IMR-90 (cell line): ENCODE measurements at regions not wholly inside any gene's neighbourhood (a gene's known extent, or its start where the extent isn't known, plus 50 kb on each side); places are given as distances from the start of the nearest gene placed in this dataset.

Experiments used
- ATAC-seq: fragments of 200-7000 bp; cut with Tn5 transposase; 2 replicates; pipeline ENCODE4 v1.9.1; 2020; ENCODE audit warnings: low read depth, mild to moderate bottlenecking, moderate library complexity
- BruUV-seq: library from RNA; stranded (reverse); fragments of 400-500 nt; replicated peaks from 2 replicates; lab custom pipeline; 2021; lab: Mats Ljungman, UMichigan
- CTCF ChIA-PET: fragments of 300-600 bp; formaldehyde crosslinking; extraction: SDS; loops from one replicate; lab custom pipeline; 2021; ENCODE audit warnings: antibody characterized with exemption; lab: Yijun Ruan, JAX
- POLR2A ChIA-PET: fragments of 300-600 bp; sonication (Branson Sonifier 250); formaldehyde crosslinking; loops from one replicate; lab custom pipeline; 2022; ENCODE audit warnings: antibody characterized with exemption; ENCODE audit not compliant: unreplicated experiment; lab: Charles Lee
- DNase-seq: peaks from one replicate; pipeline ENCODE4 v3.0.0; 2013
- H2AFZ ChIP-seq: replicated peaks from 2 replicates; pipeline ENCODE3; 2013; ENCODE audit warnings: low read length, mild to moderate bottlenecking; ENCODE audit not compliant: poor library complexity
- H2AK5ac ChIP-seq: 2 replicates; pipeline ENCODE4 v1.6.1; 2013; ENCODE audit warnings: low read depth, low read length, inconsistent platforms
- H2AK9ac ChIP-seq: replicated peaks from 2 replicates; pipeline ENCODE3; 2013; ENCODE audit warnings: mild to moderate bottlenecking, low read depth, low read length, moderate library complexity; ENCODE audit not compliant: poor library complexity
- H2BK120ac ChIP-seq: 2 replicates; pipeline ENCODE4 v1.6.1; 2013; ENCODE audit warnings: low read depth, low read length, inconsistent platforms
- H2BK15ac ChIP-seq: 3 replicates; pipeline ENCODE4 v1.6.1; 2013; ENCODE audit warnings: low read depth, low read length, inconsistent platforms
- H2BK20ac ChIP-seq: 2 replicates; pipeline ENCODE4 v1.6.1; 2013; ENCODE audit warnings: low read depth, mild to moderate bottlenecking, inconsistent platforms, low read length, moderate library complexity
- H2BK5ac ChIP-seq: 2 replicates; pipeline ENCODE4 v1.6.1; 2013; ENCODE audit warnings: mild to moderate bottlenecking, low read depth, low read length, inconsistent platforms; ENCODE audit not compliant: poor library complexity, severe bottlenecking
- H3K14ac ChIP-seq: replicated peaks from 2 replicates; pipeline ENCODE4 v1.6.1; 2013; ENCODE audit warnings: low read depth, low read length, inconsistent platforms
- H3K18ac ChIP-seq: 2 replicates; pipeline ENCODE4 v1.6.1; 2013; ENCODE audit warnings: low read depth, low read length, control low read depth
- H3K23ac ChIP-seq: 2 replicates; pipeline ENCODE4 v1.6.1; 2013; ENCODE audit warnings: low read depth, low read length, inconsistent platforms
- H3K27ac ChIP-seq: 2 replicates; pipeline ENCODE4 v1.5.1; 2013; ENCODE audit warnings: mild to moderate bottlenecking, control low read depth, low read length; ENCODE audit not compliant: insufficient read depth
- H3K27me3 ChIP-seq: 2 replicates; pipeline ENCODE4 v1.6.1; 2013; ENCODE audit warnings: low read length; ENCODE audit not compliant: control insufficient read depth, insufficient read depth
- H3K36me3 ChIP-seq: 2 replicates; pipeline ENCODE4 v1.6.1; 2013; ENCODE audit warnings: low read length, mixed read lengths; ENCODE audit not compliant: control insufficient read depth, insufficient read depth
- H3K4ac ChIP-seq: 2 replicates; pipeline ENCODE4 v1.6.1; 2013; ENCODE audit warnings: low read depth, low read length, inconsistent platforms
- H3K4me1 ChIP-seq: 2 replicates; pipeline ENCODE4 v1.6.1; 2013; ENCODE audit warnings: low read length, mixed read lengths; ENCODE audit not compliant: control insufficient read depth, insufficient read depth
- H3K4me2 ChIP-seq: 2 replicates; pipeline ENCODE4 v1.6.1; 2013; ENCODE audit warnings: low read depth, mild to moderate bottlenecking, control low read depth, low read length, moderate library complexity
- H3K4me3 ChIP-seq: 2 replicates; pipeline ENCODE4 v1.5.1; 2013; ENCODE audit warnings: low read depth, mild to moderate bottlenecking, control low read depth, low read length, moderate library complexity; ENCODE audit not compliant: insufficient read depth
- H3K56ac ChIP-seq: 2 replicates; pipeline ENCODE4 v1.6.1; 2013; ENCODE audit warnings: low read length, inconsistent platforms; ENCODE audit not compliant: insufficient read depth; ENCODE audit errors: extremely low read depth
- H3K79me1 ChIP-seq, 2 experiments: 2 replicates each; pipeline ENCODE4 v1.6.1; 2013; ENCODE audit warnings: low read length in 2 of 2, inconsistent platforms in 1 of 2, low read depth in 1 of 2
- H3K9ac ChIP-seq: 2 replicates; pipeline ENCODE4 v1.6.1; 2013; ENCODE audit warnings: low read depth, low read length, control low read depth
- H3K9me1 ChIP-seq: 2 replicates; pipeline ENCODE4 v1.6.1; 2013; ENCODE audit warnings: low read length, inconsistent platforms; ENCODE audit not compliant: insufficient read depth
- H3K9me3 ChIP-seq: 2 replicates; pipeline ENCODE4 v1.6.1; 2013; ENCODE audit warnings: low read length; ENCODE audit not compliant: control insufficient read depth, insufficient read depth
- H4K20me1 ChIP-seq: 2 replicates; pipeline ENCODE4 v1.6.1; 2013; ENCODE audit warnings: low read length, inconsistent platforms; ENCODE audit not compliant: insufficient read depth
- H4K5ac ChIP-seq: 2 replicates; pipeline ENCODE4 v1.6.1; 2013; ENCODE audit warnings: mild to moderate bottlenecking, low read depth, low read length, control low read depth
- H4K8ac ChIP-seq, 2 experiments: 2 replicates each; pipeline ENCODE4 v1.6.1; 2013; ENCODE audit warnings: low read depth in 2 of 2, low read length in 2 of 2, control low read depth in 1 of 2, inconsistent platforms in 1 of 2
- H4K91ac ChIP-seq: 2 replicates; pipeline ENCODE4 v1.6.1; 2013; ENCODE audit warnings: low read depth, low read length, inconsistent platforms; ENCODE audit not compliant: insufficient read depth
- CEBPB ChIP-seq: IDR thresholded peaks from 2 replicates; pipeline ENCODE4 v1.6.1; 2012; ENCODE audit warnings: low read depth, low read length, improper control_type of control experiment
- ELK1 ChIP-seq: fragments of 150-350 bp; IDR thresholded peaks from 2 replicates; pipeline ENCODE4 v1.6.1; 2016; ENCODE audit warnings: low read depth, mild to moderate bottlenecking, low read length, moderate library complexity, borderline replicate concordance
- MXI1 ChIP-seq: IDR thresholded peaks from 2 replicates; pipeline ENCODE4 v1.6.1; 2012; ENCODE audit warnings: low read depth, mild to moderate bottlenecking, low read length, moderate library complexity, borderline replicate concordance
- RCOR1 ChIP-seq: IDR thresholded peaks from 2 replicates; pipeline ENCODE4 v1.6.1; 2012; ENCODE audit warnings: mild to moderate bottlenecking, low read length, improper control_type of control experiment; ENCODE audit not compliant: insufficient replicate concordance
- RFX5 ChIP-seq: IDR thresholded peaks from 2 replicates; pipeline ENCODE4 v1.8.0; 2012; ENCODE audit warnings: low read depth, mild to moderate bottlenecking, low read length, moderate library complexity
- WGBS, 2 experiments: methylation state at CpG; one replicate each; pipeline versions ENCODE4 v1.1.5 to v1.1.7; 2013; ENCODE audit warnings: missing lambda C conversion rate in 2 of 2; ENCODE audit not compliant: insufficient read length in 1 of 2; ENCODE audit errors: extremely low coverage in 2 of 2; 5-methylcytosine and 5-hydroxymethylcytosine counted together
- dilution Hi-C: fragments of 300-500 bp; cut with HindIII; formaldehyde crosslinking; loops from one replicate; pipeline ENCODE4 v1.14.3; 2018; ENCODE audit warnings: low sequenced_read_pairs; ENCODE audit not compliant: unreplicated experiment
- in situ Hi-C: fragments of 300-500 bp; cut with MboI; formaldehyde crosslinking; loops from 3 replicates; pipeline ENCODE4 v1.14.3; 2019; ENCODE audit warnings: low sequenced_read_pairs, inconsistent platforms, mixed read lengths
- intact Hi-C: fragments of 100-400 bp; cut with micrococcal nuclease; formaldehyde crosslinking; loops from 2 replicates; pipeline ENCODE4 v1.10.0; 2022
- TF ChIP-seq, protein P1 (sequence below): fragments of 150-350 bp; IDR thresholded peaks from 2 replicates; pipeline ENCODE4 v1.6.1; 2017; ENCODE audit warnings: mild to moderate bottlenecking, antibody characterized with exemption, low read length, low read depth

DNA sequence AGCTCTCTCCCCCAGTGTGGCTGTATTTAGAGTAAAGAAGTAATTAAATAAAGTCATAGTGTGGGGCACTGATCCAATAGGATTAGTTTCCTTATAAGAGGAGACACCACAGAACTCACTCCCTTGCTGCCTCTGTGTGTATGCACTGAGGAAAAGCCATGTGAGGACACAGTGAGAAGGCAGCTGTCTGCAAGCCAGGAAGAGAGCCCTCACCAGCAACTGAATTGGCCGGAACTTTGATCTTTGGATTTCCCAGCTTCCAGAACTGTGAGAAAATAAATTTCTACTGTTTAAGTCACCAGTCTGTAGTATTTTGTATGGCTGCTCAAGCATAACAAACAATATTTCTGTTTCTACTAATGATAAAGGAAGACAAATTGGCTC is 368.7 kb upstream of the PRICKLE1 start:
- no peaks in the 10 kb centered on the region for H3K9me3 ChIP-seq

More for the DNA sequence above, 368.7 kb upstream of the PRICKLE1 start:
- no peaks in the 10 kb centered on the region; the same call in 1 of the 2 replicates for H3K9me1 ChIP-seq
- no peaks in the 10 kb centered on the region for H4K20me1 ChIP-seq
- BruUV-seq: no TSS peak
- ATAC-seq (no peak), DNase-seq (peak; percentile 26)
- H3K27me3 ChIP-seq: no peaks in the 10 kb centered on the region
- POLR2A ChIA-PET: no interaction called here
- H2BK15ac ChIP-seq: no peak overlapping the region
- no peak overlapping the region for H3K56ac ChIP-seq
- no peak overlapping the region for H4K91ac ChIP-seq
- dilution Hi-C loops (no loop called here), in situ Hi-C loops (no loop called here), intact Hi-C loops (no loop called here)
- H2BK20ac ChIP-seq: no peak overlapping the region; the same call in 1 of the 2 replicates
- H2AFZ ChIP-seq: no peak overlapping the region
- no peak overlapping the region for H3K23ac ChIP-seq
- H3K79me1 ChIP-seq: no peaks in the 10 kb centered on the region
- no peak overlapping the region for H3K4me3 ChIP-seq
- H3K4me2 ChIP-seq: no peak overlapping the region
- no CpG with 5 or more reads among the region's 1 CpG for WGBS, 2 experiments
- no peak overlapping the region for H3K14ac ChIP-seq
- H2AK5ac ChIP-seq: no peak overlapping the region
- H2AK9ac ChIP-seq: no peak overlapping the region
- H3K18ac ChIP-seq: no peak overlapping the region
- CTCF ChIA-PET: no interaction called here
- H3K4me1 ChIP-seq: no peaks in the 10 kb centered on the region
- no peak overlapping the region for H2BK120ac ChIP-seq
- no peak overlapping the region for H4K5ac ChIP-seq
- H3K27ac ChIP-seq: no peak overlapping the region
- H3K36me3 ChIP-seq: no peaks in the 10 kb centered on the region
- no peak for TF ChIP-seq RFX5
- TF ChIP-seq CEBPB: no peak
- TF ChIP-seq, protein P1, sequence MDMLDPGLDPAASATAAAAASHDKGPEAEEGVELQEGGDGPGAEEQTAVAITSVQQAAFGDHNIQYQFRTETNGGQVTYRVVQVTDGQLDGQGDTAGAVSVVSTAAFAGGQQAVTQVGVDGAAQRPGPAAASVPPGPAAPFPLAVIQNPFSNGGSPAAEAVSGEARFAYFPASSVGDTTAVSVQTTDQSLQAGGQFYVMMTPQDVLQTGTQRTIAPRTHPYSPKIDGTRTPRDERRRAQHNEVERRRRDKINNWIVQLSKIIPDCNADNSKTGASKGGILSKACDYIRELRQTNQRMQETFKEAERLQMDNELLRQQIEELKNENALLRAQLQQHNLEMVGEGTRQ: no peak
- TF ChIP-seq RCOR1: no peak
- TF ChIP-seq MXI1: no peak
- no peak for TF ChIP-seq ELK1
- H3K9ac ChIP-seq: no peak overlapping the region
- H3K4ac ChIP-seq: no peak overlapping the region
- no peak overlapping the region for H2BK5ac ChIP-seq
- no peak overlapping the region for H4K8ac ChIP-seq
